GM23338 (cell line): ENCODE measurements at regions not wholly inside any gene's neighbourhood (a gene's known extent, or its start where the extent isn't known, plus 50 kb on each side); places are given as distances from the start of the nearest gene placed in this dataset.

Experiments used
- ATAC-seq: fragments of 200-7000 bp; cut with Tn5 transposase; 3 replicates; pipeline ENCODE4 v1.9.1; 2020
- DNase-seq: peaks from one replicate; pipeline ENCODE4 v3.0.0-alpha.2; 2015; ENCODE audit warnings: low spot score
- H2AFZ ChIP-seq: fragments of 200-600 bp; sonication (generic); 2 replicates; pipeline ENCODE4 v1.8.0; 2016; ENCODE audit warnings: antibody characterized with exemption, mild to moderate bottlenecking, moderate library complexity
- H3F3A ChIP-seq: fragments of 200-600 bp; sonication (generic); replicated peaks from 2 replicates; pipeline ENCODE4 v1.8.0; 2017; ENCODE audit warnings: antibody characterized with exemption, mixed run types, low read depth
- H3K27ac ChIP-seq: fragments of 200-600 bp; sonication (generic); 2 replicates; pipeline ENCODE4 v1.6.1; 2016; ENCODE audit warnings: low read depth
- H3K27me3 ChIP-seq: fragments of 200-600 bp; sonication (generic); 2 replicates; pipeline ENCODE4 v1.8.0; 2016; ENCODE audit warnings: mild to moderate bottlenecking, mixed run types, moderate library complexity; ENCODE audit not compliant: insufficient read depth
- H3K36me3 ChIP-seq: fragments of 200-600 bp; sonication (generic); 2 replicates; pipeline ENCODE4 v1.8.0; 2016; ENCODE audit warnings: mild to moderate bottlenecking; ENCODE audit not compliant: insufficient read depth
- H3K4me1 ChIP-seq: fragments of 200-600 bp; sonication (generic); 2 replicates; pipeline ENCODE4 v1.8.0; 2016; ENCODE audit warnings: mild to moderate bottlenecking, moderate library complexity; ENCODE audit not compliant: insufficient read depth
- H3K4me2 ChIP-seq: fragments of 200-600 bp; sonication (generic); 2 replicates; pipeline ENCODE4 v1.7.1; 2017; ENCODE audit warnings: mixed run types
- H3K4me3 ChIP-seq: fragments of 200-600 bp; sonication (generic); 2 replicates; pipeline ENCODE4 v1.6.1; 2016; ENCODE audit warnings: mixed run types
- H3K79me2 ChIP-seq: fragments of 200-600 bp; sonication (generic); replicated peaks from 2 replicates; pipeline ENCODE4 v1.8.0; 2017; ENCODE audit warnings: mild to moderate bottlenecking; ENCODE audit not compliant: insufficient read depth
- H3K9me2 ChIP-seq: fragments of 200-600 bp; sonication (generic); 2 replicates; pipeline ENCODE4 v1.8.0; 2017; ENCODE audit not compliant: insufficient read depth
- H4K20me1 ChIP-seq: fragments of 200-600 bp; sonication (generic); replicated peaks from 2 replicates; pipeline ENCODE4 v1.8.0; 2017; ENCODE audit warnings: mild to moderate bottlenecking; ENCODE audit not compliant: insufficient read depth
- H3K27ac Mint-ChIP-seq: 2 replicates; pipeline ENCODE4 v1.8.0; 2020; ENCODE audit warnings: inconsistent platforms, mild to moderate bottlenecking, moderate library complexity, mixed read lengths
- H3K27me3 Mint-ChIP-seq: 3 replicates; pipeline ENCODE4 v1.8.0; 2022; ENCODE audit warnings: low read depth, mild to moderate bottlenecking, moderate library complexity, mixed read lengths, inconsistent platforms; ENCODE audit not compliant: insufficient read depth, poor library complexity
- H3K36me3 Mint-ChIP-seq: 3 replicates; pipeline ENCODE4 v1.8.0; 2021; ENCODE audit warnings: low read depth, mild to moderate bottlenecking, inconsistent platforms, moderate library complexity, mixed read lengths
- H3K4me1 Mint-ChIP-seq: 3 replicates; pipeline ENCODE4 v1.8.0; 2020; ENCODE audit warnings: mild to moderate bottlenecking, inconsistent platforms, mixed read lengths
- H3K4me3 Mint-ChIP-seq: 3 replicates; pipeline ENCODE4 v1.8.0; 2021; ENCODE audit warnings: moderate library complexity, mild to moderate bottlenecking, inconsistent platforms, mixed read lengths
- H3K9me3 Mint-ChIP-seq: 3 replicates; pipeline ENCODE4 v1.8.0; 2020; ENCODE audit warnings: moderate library complexity, mild to moderate bottlenecking, inconsistent platforms, mixed read lengths
- CREB1 ChIP-seq: fragments of 250-450 bp; sonication (Bioruptor Pico); IDR thresholded peaks from 2 replicates; pipeline ENCODE4 v1.5.0; 2020; ENCODE audit warnings: low read depth, mild to moderate bottlenecking, moderate library complexity
- EZH2 ChIP-seq: fragments of 200-600 bp; sonication (generic); IDR thresholded peaks from one replicate; pipeline ENCODE4 v1.8.0; 2017; ENCODE audit warnings: antibody characterized with exemption, mild to moderate bottlenecking, low read depth; ENCODE audit not compliant: unreplicated experiment
- NANOG ChIP-seq: IDR thresholded peaks from 2 replicates; pipeline ENCODE4 v1.6.1; 2016; ENCODE audit warnings: antibody characterized with exemption, borderline replicate concordance
- POLR2AphosphoS5 ChIP-seq: IDR thresholded peaks from 2 replicates; pipeline ENCODE4 v1.6.1; 2016; ENCODE audit warnings: antibody characterized with exemption, low read depth
- STAT1 ChIP-seq: IDR thresholded peaks from one replicate; pipeline ENCODE4 v1.6.1; 2016; ENCODE audit warnings: antibody characterized with exemption; ENCODE audit not compliant: unreplicated experiment
- ZNF114 ChIP-seq: fragments of 250-450 bp; sonication (Bioruptor Pico); IDR thresholded peaks from 2 replicates; pipeline ENCODE4 v1.5.0; 2020; ENCODE audit warnings: mild to moderate bottlenecking, moderate library complexity
- ZNF331 ChIP-seq: fragments of 250-450 bp; sonication (Bioruptor Pico); IDR thresholded peaks from 2 replicates; pipeline ENCODE4 v1.5.0; 2020; ENCODE audit warnings: low read depth, mild to moderate bottlenecking, moderate library complexity
- TF ChIP-seq, protein P1 (sequence below), 2 experiments: fragments of 200-600 bp in 1 of 2; sonication (generic) in 1 of 2; conservative IDR thresholded peaks; 2 replicates each; pipeline versions ENCODE4 v1.5.1 to v1.6.1; 2016 to 2017; ENCODE audit warnings: antibody characterized with exemption in 2 of 2, low read depth in 2 of 2, mild to moderate bottlenecking in 2 of 2, moderate library complexity in 1 of 2
- TF ChIP-seq, protein P2 (sequence below): fragments of 250-450 bp; sonication (Bioruptor Pico); IDR thresholded peaks from 2 replicates; pipeline ENCODE4 v1.5.0; 2020; ENCODE audit warnings: mild to moderate bottlenecking, moderate library complexity
- TF ChIP-seq, protein P3 (sequence below): IDR thresholded peaks from 2 replicates; pipeline ENCODE4 v1.6.1; 2016; ENCODE audit warnings: antibody characterized with exemption

DNA sequence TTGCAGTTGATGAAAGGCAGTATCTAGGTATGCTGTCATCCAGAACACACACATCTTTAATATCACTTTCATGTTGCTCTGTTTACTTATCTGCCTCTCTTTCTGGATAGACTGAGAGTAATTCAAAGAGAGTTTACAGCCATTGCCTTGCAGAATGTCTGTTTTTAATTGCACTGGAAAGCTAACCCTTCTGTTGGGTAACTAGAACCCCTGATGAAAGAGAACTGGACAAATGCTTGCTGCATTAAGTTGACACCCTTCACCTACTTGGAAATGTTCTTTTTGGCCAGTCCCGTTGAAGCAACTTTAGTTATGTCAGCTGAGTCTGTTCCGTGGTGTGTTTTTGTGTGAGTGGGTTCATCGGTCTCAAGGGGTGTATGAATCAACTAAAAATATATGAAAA, 383.8 kb upstream of the CITED2 start:
- Histone ChIP-seq H3K79me2 (no peaks in the 10 kb centered on the region), H3K4me3 (no peak overlapping the region), H3K27me3 (no peaks in the 10 kb centered on the region), H3K4me1 (no peaks in the 10 kb centered on the region), H4K20me1 (no peaks in the 10 kb centered on the region), H3K27ac (no peak overlapping the region), H3K36me3 (no peaks in the 10 kb centered on the region), H3K9me2 (no peaks in the 10 kb centered on the region), H2AFZ (no peak overlapping the region), H3K4me2 (no peak overlapping the region), H3F3A (no peaks in the 10 kb centered on the region)
- H3K4me3 Mint-ChIP-seq = no peak overlapping the region
- no peaks in the 10 kb centered on the region for H3K36me3 Mint-ChIP-seq
- no peak for ATAC-seq
- H3K27ac Mint-ChIP-seq = no peak overlapping the region
- no peaks in the 10 kb centered on the region for H3K9me3 Mint-ChIP-seq
- H3K27me3 Mint-ChIP-seq = no peaks in the 10 kb centered on the region
- no peak for TF ChIP-seq POLR2AphosphoS5
- TF ChIP-seq CREB1 (CRISPR knock-in tag) = no peak
- TF ChIP-seq NANOG = no peak
- TF ChIP-seq, protein P1, sequence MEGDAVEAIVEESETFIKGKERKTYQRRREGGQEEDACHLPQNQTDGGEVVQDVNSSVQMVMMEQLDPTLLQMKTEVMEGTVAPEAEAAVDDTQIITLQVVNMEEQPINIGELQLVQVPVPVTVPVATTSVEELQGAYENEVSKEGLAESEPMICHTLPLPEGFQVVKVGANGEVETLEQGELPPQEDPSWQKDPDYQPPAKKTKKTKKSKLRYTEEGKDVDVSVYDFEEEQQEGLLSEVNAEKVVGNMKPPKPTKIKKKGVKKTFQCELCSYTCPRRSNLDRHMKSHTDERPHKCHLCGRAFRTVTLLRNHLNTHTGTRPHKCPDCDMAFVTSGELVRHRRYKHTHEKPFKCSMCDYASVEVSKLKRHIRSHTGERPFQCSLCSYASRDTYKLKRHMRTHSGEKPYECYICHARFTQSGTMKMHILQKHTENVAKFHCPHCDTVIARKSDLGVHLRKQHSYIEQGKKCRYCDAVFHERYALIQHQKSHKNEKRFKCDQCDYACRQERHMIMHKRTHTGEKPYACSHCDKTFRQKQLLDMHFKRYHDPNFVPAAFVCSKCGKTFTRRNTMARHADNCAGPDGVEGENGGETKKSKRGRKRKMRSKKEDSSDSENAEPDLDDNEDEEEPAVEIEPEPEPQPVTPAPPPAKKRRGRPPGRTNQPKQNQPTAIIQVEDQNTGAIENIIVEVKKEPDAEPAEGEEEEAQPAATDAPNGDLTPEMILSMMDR (conservative IDR thresholded peaks at IDR 0.05; ENCODE audit: low read depth in 2 of 2) = no peak
- no peak for DNase-seq
- peaks cover 18% of the 10 kb centered on the region; the same call in 2 of the 3 replicates for H3K4me1 Mint-ChIP-seq

DNA sequence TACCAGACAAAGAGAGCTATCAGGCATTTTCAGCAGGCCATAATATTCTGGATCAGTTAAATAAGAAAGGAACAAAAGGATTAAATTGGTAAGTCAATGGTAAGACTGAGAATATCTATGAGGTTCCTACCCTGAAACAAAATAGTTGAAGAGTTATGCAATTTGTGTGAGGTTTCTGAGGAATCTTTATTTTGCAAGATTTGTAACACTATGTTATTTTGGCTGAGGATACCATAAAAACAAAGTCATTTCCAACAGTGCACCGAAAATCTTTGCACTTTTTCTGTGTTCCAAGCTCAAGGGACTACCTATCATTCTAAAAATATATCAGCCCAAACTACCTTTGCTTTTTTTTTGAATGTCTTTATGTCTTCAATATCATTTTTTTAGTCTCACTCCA, 383.3 kb upstream of the CITED2 start:
- no peak overlapping the region for H3K4me3 Mint-ChIP-seq
- Histone ChIP-seq H3K9me2 (no peaks in the 10 kb centered on the region), H3K4me3 (no peak overlapping the region), H3K27me3 (no peaks in the 10 kb centered on the region), H2AFZ (no peak overlapping the region), H3F3A (no peaks in the 10 kb centered on the region), H4K20me1 (no peaks in the 10 kb centered on the region), H3K4me1 (no peaks in the 10 kb centered on the region), H3K27ac (no peak overlapping the region), H3K36me3 (no peaks in the 10 kb centered on the region), H3K4me2 (no peak overlapping the region), H3K79me2 (no peaks in the 10 kb centered on the region)
- no peak overlapping the region for H3K27ac Mint-ChIP-seq
- H3K27me3 Mint-ChIP-seq = no peaks in the 10 kb centered on the region
- DNase-seq = no peak
- no peak for ATAC-seq
- H3K9me3 Mint-ChIP-seq = no peaks in the 10 kb centered on the region
- no peaks in the 10 kb centered on the region for H3K36me3 Mint-ChIP-seq
- peaks cover 15% of the 10 kb centered on the region; the same call in 2 of the 3 replicates for H3K4me1 Mint-ChIP-seq
- TF ChIP-seq, protein P2, sequence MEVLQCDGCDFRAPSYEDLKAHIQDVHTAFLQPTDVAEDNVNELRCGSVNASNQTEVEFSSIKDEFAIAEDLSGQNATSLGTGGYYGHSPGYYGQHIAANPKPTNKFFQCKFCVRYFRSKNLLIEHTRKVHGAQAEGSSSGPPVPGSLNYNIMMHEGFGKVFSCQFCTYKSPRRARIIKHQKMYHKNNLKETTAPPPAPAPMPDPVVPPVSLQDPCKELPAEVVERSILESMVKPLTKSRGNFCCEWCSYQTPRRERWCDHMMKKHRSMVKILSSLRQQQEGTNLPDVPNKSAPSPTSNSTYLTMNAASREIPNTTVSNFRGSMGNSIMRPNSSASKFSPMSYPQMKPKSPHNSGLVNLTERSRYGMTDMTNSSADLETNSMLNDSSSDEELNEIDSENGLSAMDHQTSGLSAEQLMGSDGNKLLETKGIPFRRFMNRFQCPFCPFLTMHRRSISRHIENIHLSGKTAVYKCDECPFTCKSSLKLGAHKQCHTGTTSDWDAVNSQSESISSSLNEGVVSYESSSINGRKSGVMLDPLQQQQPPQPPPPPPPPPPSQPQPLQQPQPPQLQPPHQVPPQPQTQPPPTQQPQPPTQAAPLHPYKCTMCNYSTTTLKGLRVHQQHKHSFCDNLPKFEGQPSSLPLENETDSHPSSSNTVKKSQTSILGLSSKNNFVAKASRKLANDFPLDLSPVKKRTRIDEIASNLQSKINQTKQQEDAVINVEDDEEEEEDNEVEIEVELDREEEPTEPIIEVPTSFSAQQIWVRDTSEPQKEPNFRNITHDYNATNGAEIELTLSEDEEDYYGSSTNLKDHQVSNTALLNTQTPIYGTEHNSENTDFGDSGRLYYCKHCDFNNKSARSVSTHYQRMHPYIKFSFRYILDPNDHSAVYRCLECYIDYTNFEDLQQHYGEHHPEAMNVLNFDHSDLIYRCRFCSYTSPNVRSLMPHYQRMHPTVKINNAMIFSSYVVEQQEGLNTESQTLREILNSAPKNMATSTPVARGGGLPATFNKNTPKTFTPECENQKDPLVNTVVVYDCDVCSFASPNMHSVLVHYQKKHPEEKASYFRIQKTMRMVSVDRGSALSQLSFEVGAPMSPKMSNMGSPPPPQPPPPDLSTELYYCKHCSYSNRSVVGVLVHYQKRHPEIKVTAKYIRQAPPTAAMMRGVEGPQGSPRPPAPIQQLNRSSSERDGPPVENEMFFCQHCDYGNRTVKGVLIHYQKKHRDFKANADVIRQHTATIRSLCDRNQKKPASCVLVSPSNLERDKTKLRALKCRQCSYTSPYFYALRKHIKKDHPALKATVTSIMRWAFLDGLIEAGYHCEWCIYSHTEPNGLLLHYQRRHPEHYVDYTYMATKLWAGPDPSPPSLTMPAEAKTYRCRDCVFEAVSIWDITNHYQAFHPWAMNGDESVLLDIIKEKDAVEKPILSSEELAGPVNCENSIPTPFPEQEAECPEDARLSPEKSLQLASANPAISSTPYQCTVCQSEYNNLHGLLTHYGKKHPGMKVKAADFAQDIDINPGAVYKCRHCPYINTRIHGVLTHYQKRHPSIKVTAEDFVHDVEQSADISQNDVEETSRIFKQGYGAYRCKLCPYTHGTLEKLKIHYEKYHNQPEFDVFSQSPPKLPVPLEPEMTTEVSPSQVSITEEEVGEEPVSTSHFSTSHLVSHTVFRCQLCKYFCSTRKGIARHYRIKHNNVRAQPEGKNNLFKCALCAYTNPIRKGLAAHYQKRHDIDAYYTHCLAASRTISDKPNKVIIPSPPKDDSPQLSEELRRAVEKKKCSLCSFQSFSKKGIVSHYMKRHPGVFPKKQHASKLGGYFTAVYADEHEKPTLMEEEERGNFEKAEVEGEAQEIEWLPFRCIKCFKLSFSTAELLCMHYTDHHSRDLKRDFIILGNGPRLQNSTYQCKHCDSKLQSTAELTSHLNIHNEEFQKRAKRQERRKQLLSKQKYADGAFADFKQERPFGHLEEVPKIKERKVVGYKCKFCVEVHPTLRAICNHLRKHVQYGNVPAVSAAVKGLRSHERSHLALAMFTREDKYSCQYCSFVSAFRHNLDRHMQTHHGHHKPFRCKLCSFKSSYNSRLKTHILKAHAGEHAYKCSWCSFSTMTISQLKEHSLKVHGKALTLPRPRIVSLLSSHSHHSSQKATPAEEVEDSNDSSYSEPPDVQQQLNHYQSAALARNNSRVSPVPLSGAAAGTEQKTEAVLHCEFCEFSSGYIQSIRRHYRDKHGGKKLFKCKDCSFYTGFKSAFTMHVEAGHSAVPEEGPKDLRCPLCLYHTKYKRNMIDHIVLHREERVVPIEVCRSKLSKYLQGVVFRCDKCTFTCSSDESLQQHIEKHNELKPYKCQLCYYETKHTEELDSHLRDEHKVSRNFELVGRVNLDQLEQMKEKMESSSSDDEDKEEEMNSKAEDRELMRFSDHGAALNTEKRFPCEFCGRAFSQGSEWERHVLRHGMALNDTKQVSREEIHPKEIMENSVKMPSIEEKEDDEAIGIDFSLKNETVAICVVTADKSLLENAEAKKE (CRISPR knock-in tag) = no peak
- TF ChIP-seq STAT1 (no peak), NANOG (no peak), EZH2 (no peak), CREB1 (CRISPR knock-in tag) (no peak), ZNF114 (CRISPR knock-in tag) (no peak), POLR2AphosphoS5 (no peak), ZNF331 (CRISPR knock-in tag) (no peak)
- TF ChIP-seq, protein P3, sequence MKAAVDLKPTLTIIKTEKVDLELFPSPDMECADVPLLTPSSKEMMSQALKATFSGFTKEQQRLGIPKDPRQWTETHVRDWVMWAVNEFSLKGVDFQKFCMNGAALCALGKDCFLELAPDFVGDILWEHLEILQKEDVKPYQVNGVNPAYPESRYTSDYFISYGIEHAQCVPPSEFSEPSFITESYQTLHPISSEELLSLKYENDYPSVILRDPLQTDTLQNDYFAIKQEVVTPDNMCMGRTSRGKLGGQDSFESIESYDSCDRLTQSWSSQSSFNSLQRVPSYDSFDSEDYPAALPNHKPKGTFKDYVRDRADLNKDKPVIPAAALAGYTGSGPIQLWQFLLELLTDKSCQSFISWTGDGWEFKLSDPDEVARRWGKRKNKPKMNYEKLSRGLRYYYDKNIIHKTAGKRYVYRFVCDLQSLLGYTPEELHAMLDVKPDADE = no peak
